ENCODE measurements at regions not wholly inside any gene's neighbourhood (a gene's known extent, or its start where the extent isn't known, plus 50 kb on each side); places are given as distances from the start of the nearest gene placed in this dataset.

DNA sequence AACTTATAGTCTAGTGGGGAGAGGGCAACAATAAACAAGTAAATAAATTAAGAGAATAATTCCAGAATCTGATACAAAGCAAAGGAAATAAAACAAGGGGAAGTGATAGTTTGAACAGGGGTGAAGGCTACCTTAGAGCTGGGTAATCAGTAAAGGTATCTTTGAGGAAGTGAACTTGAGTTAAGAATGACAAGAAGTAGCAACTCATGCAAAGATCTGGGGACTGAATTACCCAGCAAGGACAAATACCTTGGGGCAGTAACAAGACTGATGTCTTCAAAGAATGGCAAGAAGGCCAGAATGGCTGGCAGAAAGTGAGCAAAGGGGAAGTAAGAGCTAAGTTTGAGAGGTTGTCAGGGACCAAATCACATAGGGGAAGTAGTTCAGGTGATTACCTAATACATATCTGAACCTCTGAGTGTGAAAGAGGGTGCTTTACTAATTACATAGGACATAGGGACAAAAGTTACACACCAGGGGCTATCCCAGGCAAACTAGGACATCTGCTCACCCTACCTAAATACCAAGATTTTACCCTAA, 244.6 kb upstream of the HNRNPA3 start:
- H3K27me3 ChIP-seq (replicated peaks; ENCODE audit: control insufficient read depth, insufficient read depth, low read length) = no peaks in the 10 kb centered on the region
- no peak for TF ChIP-seq CTCF (IDR thresholded peaks at IDR 0.05; ENCODE audit: insufficient read depth, low read length, poor library complexity, severe bottlenecking)
- no peak for DNase-seq (ENCODE audit: extremely low read depth, insufficient read length)
- H3K4me3 ChIP-seq (replicated peaks; ENCODE audit: low read depth, low read length) = no peak overlapping the region
- H3K36me3 ChIP-seq (ENCODE audit: control insufficient read depth, insufficient read depth, low read length) = no peaks in the 10 kb centered on the region

DNA sequence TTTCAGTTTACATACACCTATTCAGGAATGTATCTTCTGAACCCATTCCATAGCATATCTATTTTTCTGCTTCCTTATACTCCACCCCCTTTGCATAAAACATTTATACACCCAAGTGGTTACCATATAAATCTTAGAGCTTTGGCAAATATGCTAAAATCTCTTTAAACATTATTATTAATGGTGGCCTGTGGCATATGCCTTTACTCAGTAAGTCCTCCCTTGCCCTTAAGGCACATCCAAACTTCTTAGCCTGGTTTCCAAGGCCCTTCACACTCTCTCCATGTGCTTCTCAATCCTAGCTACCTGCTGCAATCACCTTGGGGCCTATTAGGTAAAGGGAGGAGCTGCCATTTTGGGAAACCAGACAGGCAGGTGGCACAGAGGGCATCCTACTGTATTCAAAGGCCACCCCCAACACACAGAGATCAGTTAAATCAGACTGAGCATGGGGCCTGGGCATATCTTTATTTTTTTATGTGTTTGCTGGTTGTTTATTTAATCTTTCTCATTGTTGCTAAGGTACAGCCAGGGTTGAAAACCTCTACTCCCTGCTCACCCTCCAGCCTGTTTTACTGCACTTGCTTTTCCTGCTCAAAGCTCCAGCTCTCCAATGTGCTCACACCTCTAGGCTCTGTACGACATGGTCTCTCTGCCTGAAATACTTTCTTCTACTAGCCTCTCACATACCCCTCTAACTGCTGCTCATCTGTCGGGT, 242.8 kb upstream of the HNRNPA3 start:
- no peaks in the 10 kb centered on the region for H3K27me3 ChIP-seq (replicated peaks; ENCODE audit: control insufficient read depth, insufficient read depth, low read length)
- TF ChIP-seq CTCF (IDR thresholded peaks at IDR 0.05; ENCODE audit: insufficient read depth, low read length, poor library complexity, severe bottlenecking) = no peak
- DNase-seq (ENCODE audit: extremely low read depth, insufficient read length) = no peak

GRCh38 chr2:176976736-176977685, 235.6 kb upstream of the HNRNPA3 start:
- no peaks in the 10 kb centered on the region for H3K36me3 ChIP-seq (ENCODE audit: control insufficient read depth, insufficient read depth, low read length)
- no peak overlapping the region for H3K4me3 ChIP-seq (replicated peaks; ENCODE audit: low read depth, low read length)
- no peaks in the 10 kb centered on the region for H3K27me3 ChIP-seq (replicated peaks; ENCODE audit: control insufficient read depth, insufficient read depth, low read length)
- DNase-seq (ENCODE audit: extremely low read depth, insufficient read length) = no peak
- TF ChIP-seq CTCF (IDR thresholded peaks at IDR 0.05; ENCODE audit: insufficient read depth, low read length, poor library complexity, severe bottlenecking) = no peak

More for the DNA sequence above, 242.8 kb upstream of the HNRNPA3 start:
- Histone ChIP-seq H3K4me3 (replicated peaks; ENCODE audit: low read depth, low read length) (no peak overlapping the region), H3K36me3 (ENCODE audit: control insufficient read depth, insufficient read depth, low read length) (no peaks in the 10 kb centered on the region)

DNA sequence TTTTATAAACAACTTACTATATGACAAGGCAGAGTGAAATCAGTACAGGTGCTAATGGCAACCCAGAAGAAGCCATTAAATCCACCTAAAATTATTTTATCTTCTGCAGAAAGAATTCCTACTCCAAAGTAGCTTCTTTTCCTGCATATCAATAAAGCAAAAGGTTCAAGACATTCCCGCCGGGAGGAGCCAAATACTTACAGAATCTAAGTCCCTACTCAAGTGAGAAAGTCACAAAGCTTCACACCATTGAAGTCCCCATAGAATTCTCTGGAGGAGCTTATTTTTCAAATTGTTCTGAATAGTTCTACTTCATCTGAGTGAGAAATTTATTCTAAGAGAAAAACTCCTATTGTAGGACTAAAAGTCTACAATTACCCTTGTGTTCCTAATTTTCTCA, 233.7 kb upstream of the HNRNPA3 start:
- H3K36me3 ChIP-seq (ENCODE audit: control insufficient read depth, insufficient read depth, low read length) = no peaks in the 10 kb centered on the region
- no peaks in the 10 kb centered on the region for H3K27me3 ChIP-seq (replicated peaks; ENCODE audit: control insufficient read depth, insufficient read depth, low read length)

More for the DNA sequence above, 233.7 kb upstream of the HNRNPA3 start:
- DNase-seq (ENCODE audit: extremely low read depth, insufficient read length) = no peak
- no peak overlapping the region for H3K4me3 ChIP-seq (replicated peaks; ENCODE audit: low read depth, low read length)
- no peak for TF ChIP-seq CTCF (IDR thresholded peaks at IDR 0.05; ENCODE audit: insufficient read depth, low read length, poor library complexity, severe bottlenecking)

Measured in GM06990 (cell line).